Activated effector memory CD4-positive, alpha-beta T cell treated with Interleukin-2 at 50 U/mL for 16 hours (primary cell): ENCODE measurements at regions not wholly inside any gene's neighbourhood (a gene's known extent, or its start where the extent isn't known, plus 50 kb on each side); places are given as distances from the start of the nearest gene placed in this dataset.

ENCODE experiments used
- DNase-seq: peaks from one replicate; pipeline ENCODE4 v3.0.0-alpha.2; 2020

GRCh38 chr2:2572393-2573204 lies 241.5 kb upstream of the MYT1L start:
- DNase-seq: no peak

GRCh38 chr2:2571301-2572150 lies 240.5 kb upstream of the MYT1L start:
- DNase-seq: no peak

GRCh38 chr2:2570871-2571270 lies 239.8 kb upstream of the MYT1L start:
- no peak for DNase-seq

GRCh38 chr2:2570360-2570759 lies 239.3 kb upstream of the MYT1L start:
- no peak for DNase-seq

- DNase-seq: no peak
Measured at GRCh38 chr2:2569836-2570235, 238.8 kb upstream of the MYT1L start.

- no peak for DNase-seq
Measured at GRCh38 chr2:2569306-2569705, 238.2 kb upstream of the MYT1L start.

- no peak for DNase-seq
Measured at GRCh38 chr2:2568411-2568810, 237.3 kb upstream of the MYT1L start.

- DNase-seq: no peak
Measured at GRCh38 chr2:2567776-2568175, 236.7 kb upstream of the MYT1L start.

GRCh38 chr2:2566396-2567323 lies 235.6 kb upstream of the MYT1L start:
- no peak for DNase-seq

GRCh38 chr2:2565671-2566070 lies 234.6 kb upstream of the MYT1L start:
- DNase-seq: no peak

- DNase-seq: no peak
Measured at GRCh38 chr2:2564300-2565078, 233.4 kb upstream of the MYT1L start.

GRCh38 chr2:2563309-2563860 lies 232.3 kb upstream of the MYT1L start:
- DNase-seq: no peak

GRCh38 chr2:2562867-2563266 lies 231.8 kb upstream of the MYT1L start:
- no peak for DNase-seq

- no peak for DNase-seq
Measured at GRCh38 chr2:2561346-2562095, 230.4 kb upstream of the MYT1L start.

- no peak for DNase-seq
Measured at GRCh38 chr2:2560374-2561015, 229.4 kb upstream of the MYT1L start.

GRCh38 chr2:2558476-2558875 lies 227.4 kb upstream of the MYT1L start:
- DNase-seq: no peak

GRCh38 chr2:2557475-2557874 lies 226.4 kb upstream of the MYT1L start:
- no peak for DNase-seq

GRCh38 chr2:2550856-2551255 lies 219.8 kb upstream of the MYT1L start:
- no peak for DNase-seq

GRCh38 chr2:2547911-2548310 lies 216.8 kb upstream of the MYT1L start:
- DNase-seq: no peak

- DNase-seq: no peak
Measured at GRCh38 chr2:2547451-2547850, 216.4 kb upstream of the MYT1L start.

GRCh38 chr2:2546046-2546445 lies 215.0 kb upstream of the MYT1L start:
- no peak for DNase-seq
